GM03348 (cell line): ENCODE measurements at regions not wholly inside any gene's neighbourhood (a gene's known extent, or its start where the extent isn't known, plus 50 kb on each side); places are given as distances from the start of the nearest gene placed in this dataset.
"Not testable (repeated sequence)": the region's sequence is repeated elsewhere in the genome, so short reads cannot be mapped to it uniquely, and the experiment has no call there.

ENCODE experiments used
- DNase-seq: peaks from one replicate; pipeline ENCODE4 v3.0.0; 2012; ENCODE audit warnings: low spot score

DNA sequence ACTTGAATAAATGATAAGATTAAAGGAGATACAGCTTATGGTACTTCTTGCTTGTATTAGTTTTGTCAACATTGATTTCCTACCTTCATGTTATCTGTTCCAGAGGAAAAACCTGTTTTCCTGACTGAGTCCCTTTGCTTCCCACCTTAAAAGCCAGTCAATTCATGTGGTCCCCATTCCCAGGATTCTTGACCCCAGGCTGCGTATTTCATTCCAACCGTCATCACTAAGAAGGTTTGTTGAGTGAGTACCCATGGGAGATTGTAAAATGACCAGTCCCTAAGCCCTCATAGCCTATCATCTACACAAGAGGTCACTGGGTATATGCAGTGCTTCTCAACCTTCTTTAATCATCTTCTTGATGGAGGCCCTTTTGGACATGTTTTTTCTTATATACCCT, 52.2 kb downstream of the BEX3 start:
- no peak for DNase-seq

DNA sequence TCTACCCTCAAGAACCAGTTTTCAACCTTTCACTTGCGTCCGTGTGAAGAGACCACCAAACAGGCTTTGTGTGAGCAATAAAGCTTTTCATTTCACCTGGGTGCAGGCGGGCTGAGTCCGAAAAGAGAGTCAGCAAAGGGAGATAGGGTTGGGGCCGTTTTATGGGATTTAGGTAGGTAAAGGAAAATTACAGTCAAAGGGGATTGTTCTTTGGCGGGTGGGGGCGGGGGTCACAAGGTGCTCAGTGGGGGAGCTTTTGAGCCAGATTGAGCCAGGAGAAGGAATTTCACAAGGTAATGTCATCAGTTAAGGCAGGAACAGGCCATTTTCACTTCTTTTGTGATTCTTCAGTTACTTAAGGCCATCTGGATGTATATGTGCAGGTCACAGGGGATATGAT, 52.7 kb downstream of the BEX3 start:
- not testable (repeated sequence) for DNase-seq

DNA sequence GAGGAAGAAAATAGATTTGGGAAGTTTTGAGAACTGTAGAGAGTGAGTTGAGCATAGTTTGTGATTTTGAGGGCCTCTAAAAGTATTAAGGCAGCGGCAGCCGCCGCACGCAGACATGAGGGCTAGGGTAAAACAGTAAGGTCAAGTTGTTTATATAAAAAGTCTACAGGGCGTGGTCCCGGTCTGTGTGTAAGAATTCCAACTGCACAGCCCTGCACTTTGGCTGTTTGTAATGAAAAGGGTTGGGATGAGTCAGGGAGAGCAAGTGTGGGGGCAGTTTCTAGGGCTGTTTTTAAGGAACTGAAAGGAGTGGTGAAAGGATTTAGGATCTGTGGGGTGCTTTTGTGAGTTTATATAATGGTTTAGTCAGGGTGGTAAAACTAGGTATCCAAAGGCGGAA, 55.0 kb downstream of the BEX3 start:
- no peak for DNase-seq

DNA sequence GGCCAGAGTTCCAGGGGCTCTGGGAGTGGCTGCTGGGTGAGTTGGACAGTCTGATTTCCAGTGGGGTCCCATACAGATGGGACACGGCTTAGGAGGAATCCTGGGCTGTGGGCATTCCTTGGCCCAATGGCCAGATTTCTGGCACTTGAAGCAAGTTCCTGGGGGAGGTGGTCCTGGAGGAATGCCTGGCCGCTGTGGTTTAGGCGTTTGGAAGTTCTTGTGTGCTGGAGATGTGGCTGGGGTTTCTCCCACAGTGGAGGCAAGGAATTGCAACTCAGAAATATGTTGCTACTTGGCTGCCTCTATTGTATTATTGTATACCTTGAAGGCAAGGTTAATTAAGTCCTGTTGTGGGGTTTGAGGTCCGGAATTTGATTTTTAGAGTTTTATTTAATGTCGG, 56.5 kb downstream of the BEX3 start:
- not testable (repeated sequence) for DNase-seq

DNA sequence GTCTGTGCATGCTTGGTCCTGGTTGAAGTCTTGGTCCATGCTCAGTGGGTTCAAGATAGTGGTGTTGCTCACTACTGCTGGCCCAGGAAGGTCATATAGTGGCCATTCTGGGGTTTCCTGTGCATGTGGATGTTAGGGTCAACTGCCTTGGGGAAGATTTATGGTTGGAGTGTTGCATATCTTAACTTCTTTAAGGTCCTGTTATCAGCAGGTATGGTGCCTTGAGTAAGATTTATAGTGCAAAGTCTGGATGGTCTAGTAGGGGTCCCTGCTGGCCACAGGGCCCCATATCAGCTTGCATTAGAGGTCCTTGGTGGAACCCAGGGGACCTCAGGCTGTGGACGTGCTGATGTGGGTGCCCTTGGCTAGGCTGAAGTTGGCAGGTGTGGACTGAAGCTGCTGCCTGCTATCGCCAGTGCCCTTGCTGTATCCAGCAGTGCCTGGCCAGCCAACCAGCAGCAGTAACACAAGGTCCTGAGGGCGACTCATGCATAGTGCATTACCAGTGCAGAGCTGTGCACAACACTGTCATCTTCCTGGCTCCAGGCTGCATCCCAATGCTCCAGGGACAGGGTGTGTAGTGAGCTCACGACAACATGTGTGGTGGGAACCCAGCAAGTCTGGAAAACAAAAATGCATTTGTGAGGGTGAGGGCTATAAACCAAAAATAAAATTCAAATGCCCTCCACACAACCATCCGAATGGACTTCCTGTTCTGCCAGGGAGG, 61.0 kb downstream of the BEX3 start:
- DNase-seq, result no peak

DNA sequence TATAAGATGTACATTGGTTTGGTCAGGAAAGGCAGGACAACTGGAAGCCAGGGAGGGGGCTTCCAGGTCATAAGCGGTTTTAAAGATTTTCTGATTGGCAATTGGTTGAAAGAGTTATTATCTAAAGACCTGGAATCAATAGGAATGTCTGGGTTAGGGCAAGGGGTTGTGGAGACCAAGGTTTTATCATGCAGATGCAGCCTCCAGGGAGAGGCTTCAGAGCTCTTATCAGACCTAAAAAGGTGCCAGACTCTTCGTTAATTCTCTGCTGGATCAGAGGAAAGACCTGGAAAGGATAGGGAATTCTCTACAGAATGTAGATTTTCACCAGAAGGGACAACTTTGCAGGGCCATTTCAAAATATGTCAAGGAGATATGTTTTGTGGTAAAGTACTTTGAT, 62.8 kb downstream of the BEX3 start:
- no peak for DNase-seq

DNA sequence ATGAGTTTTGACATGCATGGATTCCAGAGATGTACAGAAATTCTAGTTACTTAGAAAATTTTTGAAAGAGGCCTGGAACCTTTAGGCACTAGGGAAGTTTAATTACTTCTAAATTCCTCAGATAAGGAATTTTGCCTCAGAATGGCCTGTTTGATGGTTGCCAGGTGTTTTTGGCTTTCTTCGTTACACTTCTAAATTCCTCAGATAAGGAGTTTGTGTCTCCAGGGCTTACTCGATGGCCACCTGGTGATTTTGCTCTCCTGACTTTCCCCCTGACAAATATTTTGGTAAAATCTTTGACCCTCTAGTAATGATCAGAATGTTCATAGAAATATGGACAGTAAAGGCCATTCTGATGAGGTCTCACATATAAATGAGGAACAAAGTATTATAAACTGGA, 64.3 kb downstream of the BEX3 start:
- DNase-seq, result no peak

DNA sequence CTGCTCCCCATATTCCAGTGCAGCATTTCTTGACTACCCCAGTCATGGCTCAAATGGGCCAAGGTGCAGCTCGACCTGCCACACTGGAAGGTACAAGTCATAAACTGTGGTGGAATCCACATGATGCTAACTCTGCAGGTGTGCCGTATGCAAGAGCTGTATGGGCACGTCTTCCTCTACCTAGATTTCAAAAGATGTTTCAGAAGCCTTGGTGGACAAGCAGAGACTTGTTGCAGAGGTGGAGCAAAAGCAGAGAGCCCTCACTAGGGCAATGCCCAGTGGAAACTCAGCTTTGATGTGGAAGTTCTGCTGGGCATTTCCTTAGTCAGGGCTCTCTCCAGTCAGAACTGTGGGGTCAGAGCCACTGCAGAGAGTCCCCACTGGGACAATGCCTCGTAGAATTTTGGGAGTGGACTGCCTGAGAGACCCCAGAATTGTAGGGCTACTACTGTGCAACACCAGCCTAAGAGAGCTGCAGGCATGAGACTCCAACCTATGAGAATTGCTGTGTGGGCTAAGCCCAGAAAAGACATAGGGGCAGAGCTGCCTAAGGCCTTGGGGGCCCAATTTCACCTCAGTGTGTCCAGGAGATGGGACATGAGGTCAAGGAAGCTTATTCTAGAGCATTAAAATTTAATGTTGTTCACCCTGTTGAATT, 65.7 kb downstream of the BEX3 start:
- no peak for DNase-seq

DNA sequence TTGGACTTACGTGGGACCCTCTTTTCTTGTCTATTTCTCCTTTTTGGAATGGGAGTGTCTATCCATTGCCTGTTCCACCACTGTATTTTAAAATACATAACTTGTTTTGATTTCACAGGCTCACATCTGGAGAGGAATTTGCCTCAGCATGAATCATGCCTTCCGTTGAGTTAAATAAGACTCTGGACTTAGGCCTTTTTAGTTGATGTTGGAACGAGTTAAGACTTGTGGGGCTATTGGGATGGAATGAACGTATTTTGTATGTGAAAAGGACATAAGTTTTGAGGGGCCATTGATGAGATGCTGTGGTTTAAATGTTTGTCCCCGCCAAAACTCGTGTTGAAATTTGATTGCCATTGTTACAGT, 66.2 kb downstream of the BEX3 start:
- DNase-seq, result no peak

DNA sequence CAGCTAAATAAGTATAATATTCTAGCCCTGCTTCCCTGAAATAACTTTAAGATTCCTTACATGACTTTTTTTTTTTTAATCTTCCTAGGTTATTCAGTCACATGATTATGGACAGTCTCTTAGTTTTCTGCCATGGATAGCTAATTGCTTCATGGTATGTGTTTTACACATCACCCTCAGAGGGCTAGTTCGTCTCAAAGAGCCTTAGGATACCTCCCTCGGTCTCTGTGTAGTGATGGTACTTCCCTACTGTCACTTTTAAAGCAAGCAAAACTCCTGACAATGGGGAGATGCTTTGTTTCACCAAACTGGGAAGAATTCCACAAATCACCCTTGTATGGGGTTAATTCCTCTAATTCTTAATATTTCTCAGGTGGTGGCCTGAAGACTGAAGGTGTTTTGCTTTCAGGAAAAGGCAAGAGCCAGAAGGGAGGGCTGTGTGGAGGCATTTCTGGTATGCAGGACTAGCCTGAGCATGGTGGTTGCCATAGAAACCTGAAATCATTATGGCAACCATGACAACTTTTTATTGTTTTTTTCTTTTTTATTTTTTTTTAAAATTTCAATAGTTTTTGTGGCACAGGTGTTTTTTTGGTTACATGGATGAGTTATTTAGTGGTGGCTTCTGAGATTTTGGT, 70.4 kb downstream of the BEX3 start:
- DNase-seq, result peak; percentile 11
